Suprapubic skin (tissue), 4 donors: ENCODE measurements at regions not wholly inside any gene's neighbourhood (a gene's known extent, or its start where the extent isn't known, plus 50 kb on each side); places are given as distances from the start of the nearest gene placed in this dataset.

Experiments
- DNase-seq, 2 donors: peaks; one replicate each; pipeline ENCODE4 v3.0.0-alpha.2; 2019; ENCODE audit warnings: low spot score in 2 of 2
- H3K27ac ChIP-seq: fragments of 200-600 bp; sonication (generic); one replicate; pipeline ENCODE4 v1.5.1; 2019
- H3K27me3 ChIP-seq: fragments of 200-600 bp; sonication (generic); one replicate; pipeline ENCODE4 v1.5.1; 2019
- H3K36me3 ChIP-seq: fragments of 200-600 bp; sonication (generic); one replicate; pipeline ENCODE4 v1.5.1; 2019
- H3K4me1 ChIP-seq: fragments of 200-600 bp; sonication (generic); one replicate; pipeline ENCODE4 v1.5.1; 2019
- H3K4me3 ChIP-seq: fragments of 200-600 bp; sonication (generic); one replicate; pipeline ENCODE4 v1.5.1; 2019; ENCODE audit warnings: mild to moderate bottlenecking
- H3K9me3 ChIP-seq: fragments of 200-600 bp; sonication (generic); one replicate; pipeline ENCODE4 v1.5.1; 2019
- EP300 ChIP-seq: sonication (generic); formaldehyde crosslinking; IDR thresholded peaks from one replicate; pipeline ENCODE4 v1.6.1; 2017; ENCODE audit warnings: antibody characterized with exemption
- POLR2A ChIP-seq, 2 donors: fragments of 450-650 bp; IDR thresholded peaks; one replicate each; pipeline ENCODE4 v1.6.1; 2017; ENCODE audit warnings: antibody characterized with exemption in 2 of 2, mild to moderate bottlenecking in 2 of 2, moderate library complexity in 2 of 2
- POLR2AphosphoS5 ChIP-seq, 3 donors: sonication (generic); formaldehyde crosslinking; IDR thresholded peaks; one replicate each; pipeline ENCODE4 v1.6.1; 2017; ENCODE audit warnings: antibody characterized with exemption in 3 of 3
- whole genome bisulfite sequencing: methylation state at CpG from one replicate; pipeline ENCODE4 v1.1.5; 2018; 5-methylcytosine and 5-hydroxymethylcytosine counted together
- TF ChIP-seq, protein P1 (sequence below), 2 donors: fragments of 200-600 bp in 1 of 2; fragments of 450-650 bp in 1 of 2; sonication (generic) in 1 of 2; IDR thresholded peaks; one replicate each; pipeline ENCODE4 v1.5.1; 2016 to 2019; ENCODE audit warnings: antibody characterized with exemption in 2 of 2, mild to moderate bottlenecking in 1 of 2, moderate library complexity in 1 of 2

DNA sequence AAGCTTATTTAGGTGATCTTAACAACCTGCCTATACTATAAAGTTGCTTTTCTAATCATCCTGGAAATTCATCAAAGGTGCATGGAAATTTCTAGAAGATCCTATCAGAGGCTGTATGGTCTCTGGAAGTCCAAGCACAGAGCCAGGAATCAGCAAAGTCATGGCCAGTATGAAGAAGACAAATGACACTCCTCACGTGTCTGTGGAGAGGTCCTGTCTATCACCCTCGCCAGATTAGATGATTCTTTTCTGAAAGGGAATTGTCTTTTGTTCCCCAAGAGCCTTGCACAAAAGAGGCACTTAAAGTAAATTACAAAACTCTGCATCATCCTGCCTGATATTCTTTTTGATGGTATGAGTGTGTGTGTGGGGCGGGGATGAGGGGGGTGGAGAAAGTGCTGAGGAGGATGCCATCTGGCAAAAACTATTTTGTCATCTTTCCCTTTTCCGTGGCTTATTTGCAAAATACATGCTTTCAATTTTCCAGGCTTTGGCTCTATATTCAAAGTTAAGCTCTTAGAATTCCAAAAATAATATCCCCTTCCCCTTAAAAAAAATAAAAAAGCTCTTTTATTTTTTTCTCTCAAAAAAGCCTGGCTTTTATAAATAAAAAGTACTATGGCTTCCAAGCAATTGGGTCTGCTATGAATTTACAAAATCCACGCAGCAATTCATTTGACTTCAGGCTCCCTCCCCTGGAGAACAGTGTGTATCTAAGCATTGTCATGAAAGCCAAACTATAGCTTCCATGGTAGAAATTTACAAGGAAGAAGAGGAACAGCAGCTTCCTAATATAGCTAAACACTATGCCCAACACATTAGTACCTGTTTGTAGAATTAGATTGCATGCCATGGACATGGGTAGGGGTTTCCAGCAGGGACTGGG is 185.2 kb upstream of the ARG1 start:
- Histone ChIP-seq H3K9me3 (no peaks in the 10 kb centered on the region), H3K27me3 (no peaks in the 10 kb centered on the region), H3K4me1 (no peaks in the 10 kb centered on the region), H3K4me3 (no peak overlapping the region), H3K36me3 (no peaks in the 10 kb centered on the region), H3K27ac (no peak overlapping the region)
- no peak for DNase-seq
- 42% methylated on average over 5 of the region's 5 CpGs for WGBS
- TF ChIP-seq, protein P1, sequence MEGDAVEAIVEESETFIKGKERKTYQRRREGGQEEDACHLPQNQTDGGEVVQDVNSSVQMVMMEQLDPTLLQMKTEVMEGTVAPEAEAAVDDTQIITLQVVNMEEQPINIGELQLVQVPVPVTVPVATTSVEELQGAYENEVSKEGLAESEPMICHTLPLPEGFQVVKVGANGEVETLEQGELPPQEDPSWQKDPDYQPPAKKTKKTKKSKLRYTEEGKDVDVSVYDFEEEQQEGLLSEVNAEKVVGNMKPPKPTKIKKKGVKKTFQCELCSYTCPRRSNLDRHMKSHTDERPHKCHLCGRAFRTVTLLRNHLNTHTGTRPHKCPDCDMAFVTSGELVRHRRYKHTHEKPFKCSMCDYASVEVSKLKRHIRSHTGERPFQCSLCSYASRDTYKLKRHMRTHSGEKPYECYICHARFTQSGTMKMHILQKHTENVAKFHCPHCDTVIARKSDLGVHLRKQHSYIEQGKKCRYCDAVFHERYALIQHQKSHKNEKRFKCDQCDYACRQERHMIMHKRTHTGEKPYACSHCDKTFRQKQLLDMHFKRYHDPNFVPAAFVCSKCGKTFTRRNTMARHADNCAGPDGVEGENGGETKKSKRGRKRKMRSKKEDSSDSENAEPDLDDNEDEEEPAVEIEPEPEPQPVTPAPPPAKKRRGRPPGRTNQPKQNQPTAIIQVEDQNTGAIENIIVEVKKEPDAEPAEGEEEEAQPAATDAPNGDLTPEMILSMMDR (IDR thresholded peaks at IDR 0.05), result no peak
- TF ChIP-seq EP300, result no peak
- no peak for TF ChIP-seq POLR2AphosphoS5 (IDR thresholded peaks at IDR 0.05)
- TF ChIP-seq POLR2A (IDR thresholded peaks at IDR 0.05), result no peak

- Histone ChIP-seq H3K4me3 (no peak overlapping the region), H3K4me1 (no peaks in the 10 kb centered on the region), H3K36me3 (no peaks in the 10 kb centered on the region), H3K27ac (no peak overlapping the region), H3K27me3 (no peaks in the 10 kb centered on the region), H3K9me3 (no peaks in the 10 kb centered on the region)
- TF ChIP-seq POLR2A (IDR thresholded peaks at IDR 0.05), result no peak
- no peak for TF ChIP-seq POLR2AphosphoS5 (IDR thresholded peaks at IDR 0.05)
- no peak for TF ChIP-seq EP300
- TF ChIP-seq, protein P1 (IDR thresholded peaks at IDR 0.05), result no peak
- no peak for DNase-seq
- WGBS, result 88% methylated on average over 5 of the region's 5 CpGs
Measured at GRCh38 chr6:131390322-131390721, 182.7 kb upstream of the ARG1 start.

DNA sequence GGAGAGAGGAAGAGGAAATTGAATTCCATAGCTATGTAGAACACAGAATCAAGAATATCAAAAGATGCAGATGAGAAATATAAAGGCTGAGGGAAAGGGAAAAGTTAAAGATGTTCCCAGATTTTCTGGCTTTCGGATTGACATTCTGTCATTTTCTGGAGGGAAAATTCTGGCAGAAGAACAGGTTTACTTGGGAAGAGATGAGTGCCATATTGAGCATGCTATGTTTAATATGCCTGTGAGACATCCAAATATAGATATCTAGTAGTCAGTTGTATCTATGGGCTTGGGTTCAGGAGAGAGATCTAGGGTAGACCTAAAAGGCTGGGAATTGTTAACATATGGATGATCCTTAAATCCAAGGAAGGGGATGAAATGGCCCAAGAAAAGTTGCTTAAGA is 181.9 kb upstream of the ARG1 start:
- H3K27me3 ChIP-seq, result no peaks in the 10 kb centered on the region
- H3K9me3 ChIP-seq, result no peaks in the 10 kb centered on the region
- H3K36me3 ChIP-seq, result no peaks in the 10 kb centered on the region
- 85% methylated on average over 1 of the region's 1 CpG for WGBS
- H3K27ac ChIP-seq, result no peak overlapping the region
- DNase-seq, result no peak
- no peaks in the 10 kb centered on the region for H3K4me1 ChIP-seq
- TF ChIP-seq POLR2AphosphoS5 (IDR thresholded peaks at IDR 0.05) (no peak), EP300 (no peak), POLR2A (IDR thresholded peaks at IDR 0.05) (no peak)
- TF ChIP-seq, protein P1 (IDR thresholded peaks at IDR 0.05), result no peak
- no peak overlapping the region for H3K4me3 ChIP-seq

GRCh38 chr6:131393433-131393832 is 179.6 kb upstream of the ARG1 start:
- Histone ChIP-seq H3K4me1 (no peaks in the 10 kb centered on the region), H3K36me3 (no peaks in the 10 kb centered on the region), H3K9me3 (no peaks in the 10 kb centered on the region), H3K4me3 (no peak overlapping the region), H3K27me3 (no peaks in the 10 kb centered on the region), H3K27ac (no peak overlapping the region)
- no peak for DNase-seq
- no peak for TF ChIP-seq POLR2AphosphoS5 (IDR thresholded peaks at IDR 0.05)
- TF ChIP-seq, protein P1 (IDR thresholded peaks at IDR 0.05), result no peak
- TF ChIP-seq POLR2A (IDR thresholded peaks at IDR 0.05), result no peak
- TF ChIP-seq EP300, result no peak
- 93% methylated on average over 2 of the region's 2 CpGs for WGBS

- Histone ChIP-seq H3K9me3 (no peaks in the 10 kb centered on the region), H3K4me1 (no peaks in the 10 kb centered on the region), H3K4me3 (no peak overlapping the region), H3K27me3 (no peaks in the 10 kb centered on the region), H3K27ac (no peak overlapping the region), H3K36me3 (no peaks in the 10 kb centered on the region)
- no peak for DNase-seq
- TF ChIP-seq EP300 (no peak), POLR2A (IDR thresholded peaks at IDR 0.05) (no peak), POLR2AphosphoS5 (IDR thresholded peaks at IDR 0.05) (no peak)
- TF ChIP-seq, protein P1 (IDR thresholded peaks at IDR 0.05), result no peak
- WGBS, result 44% methylated on average over 1 of the region's 1 CpG
Measured at GRCh38 chr6:131394768-131395432, 178.1 kb upstream of the ARG1 start.
